Osteoblast (primary cell): ENCODE measurements at regions not wholly inside any gene's neighbourhood (a gene's known extent, or its start where the extent isn't known, plus 50 kb on each side); places are given as distances from the start of the nearest gene placed in this dataset.

ENCODE experiments used
- DNase-seq: peaks from one replicate; pipeline ENCODE4 v3.0.0; 2011; ENCODE audit warnings: low spot score, mixed read lengths; ENCODE audit not compliant: insufficient read length; ENCODE audit errors: missing footprints
- H2AFZ ChIP-seq: 2 replicates; pipeline ENCODE4 v1.6.0; 2011; ENCODE audit warnings: mild to moderate bottlenecking, low read length
- H3K27ac ChIP-seq: 2 replicates; pipeline ENCODE4 v1.5.1; 2011; ENCODE audit warnings: mild to moderate bottlenecking, low read depth, low read length, moderate library complexity
- H3K27me3 ChIP-seq: 2 replicates; pipeline ENCODE4 v1.6.0; 2012; ENCODE audit warnings: mild to moderate bottlenecking, control low read depth, inconsistent platforms, low read length, moderate library complexity; ENCODE audit not compliant: insufficient read depth
- H3K36me3 ChIP-seq: 2 replicates; pipeline ENCODE4 v1.5.1; 2011; ENCODE audit warnings: mild to moderate bottlenecking, low read length, control low read depth, moderate library complexity; ENCODE audit not compliant: insufficient read depth
- H3K4me1 ChIP-seq: 2 replicates; pipeline ENCODE4 v1.5.1; 2011; ENCODE audit warnings: mild to moderate bottlenecking, low read length, control low read depth, moderate library complexity; ENCODE audit not compliant: insufficient read depth
- H3K4me2 ChIP-seq: 2 replicates; pipeline ENCODE4 v1.6.0; 2011; ENCODE audit warnings: mild to moderate bottlenecking, low read length; ENCODE audit not compliant: insufficient read depth
- H3K4me3 ChIP-seq: fragments of 200-600 bp; sonication (generic); 3 replicates; pipeline ENCODE4 v1.5.1; 2012; ENCODE audit warnings: mild to moderate bottlenecking, low read length, inconsistent platforms; ENCODE audit not compliant: insufficient read depth
- H3K79me2 ChIP-seq: 2 replicates; pipeline ENCODE4 v1.6.0; 2012; ENCODE audit warnings: mild to moderate bottlenecking, low read length, control low read depth, inconsistent platforms; ENCODE audit not compliant: insufficient read depth
- H3K9me3 ChIP-seq: 2 replicates; pipeline ENCODE4 v1.5.1; 2011; ENCODE audit warnings: low read depth, low read length, control low read depth
- H4K20me1 ChIP-seq: 2 replicates; pipeline ENCODE4 v1.6.0; 2012; ENCODE audit warnings: mild to moderate bottlenecking, low read length, control low read depth; ENCODE audit not compliant: insufficient read depth
- CTCF ChIP-seq: IDR thresholded peaks from 2 replicates; pipeline ENCODE4 v1.5.1; 2011; ENCODE audit warnings: mild to moderate bottlenecking, low read depth, low read length, moderate library complexity; ENCODE audit errors: extremely low read depth

- no peak overlapping the region for H2AFZ ChIP-seq
- H3K79me2 ChIP-seq = no peaks in the 10 kb centered on the region
- H3K4me1 ChIP-seq = peaks cover 9% of the 10 kb centered on the region
- H3K9me3 ChIP-seq = no peaks in the 10 kb centered on the region
- H3K27me3 ChIP-seq = no peaks in the 10 kb centered on the region
- no peak for DNase-seq
- no peak overlapping the region for H3K4me3 ChIP-seq
- no peak overlapping the region for H3K4me2 ChIP-seq
- no peak overlapping the region for H3K27ac ChIP-seq
- peak; percentile 58 for TF ChIP-seq CTCF
- H3K36me3 ChIP-seq = no peaks in the 10 kb centered on the region
- no peaks in the 10 kb centered on the region for H4K20me1 ChIP-seq
These were observed 85.6 kb downstream of the CD8B2 start for GRCh38 chr2:106572541-106573450.

- Histone ChIP-seq H3K4me3 (no peak overlapping the region), H3K9me3 (no peaks in the 10 kb centered on the region), H4K20me1 (no peaks in the 10 kb centered on the region), H3K27me3 (no peaks in the 10 kb centered on the region), H3K36me3 (no peaks in the 10 kb centered on the region), H3K27ac (no peak overlapping the region), H2AFZ (no peak overlapping the region), H3K4me2 (no peak overlapping the region), H3K4me1 (peaks cover 9% of the 10 kb centered on the region), H3K79me2 (no peaks in the 10 kb centered on the region)
- TF ChIP-seq CTCF = no peak
- DNase-seq = no peak
These were observed 86.6 kb downstream of the CD8B2 start for GRCh38 chr2:106573773-106574172.

GRCh38 chr2:106575955-106576354 is 88.8 kb downstream of the CD8B2 start:
- peak; percentile 84 for DNase-seq
- H3K4me1 ChIP-seq = peaks cover 9% of the 10 kb centered on the region
- no peaks in the 10 kb centered on the region for H4K20me1 ChIP-seq
- no peaks in the 10 kb centered on the region for H3K79me2 ChIP-seq
- H3K4me2 ChIP-seq = peak overlapping the region; percentile 26
- peaks cover 12% of the 10 kb centered on the region for H3K27me3 ChIP-seq
- no peak overlapping the region for H2AFZ ChIP-seq
- no peak for TF ChIP-seq CTCF
- no peak overlapping the region for H3K4me3 ChIP-seq
- no peaks in the 10 kb centered on the region for H3K36me3 ChIP-seq
- no peaks in the 10 kb centered on the region for H3K9me3 ChIP-seq
- peak overlapping the region; percentile 27 for H3K27ac ChIP-seq

GRCh38 chr2:106577255-106577651 is 90.1 kb downstream of the CD8B2 start:
- no peak for DNase-seq
- H4K20me1 ChIP-seq = no peaks in the 10 kb centered on the region
- TF ChIP-seq CTCF = no peak

More at GRCh38 chr2:106577255-106577651, 90.1 kb downstream of the CD8B2 start:
- Histone ChIP-seq H2AFZ (no peak overlapping the region), H3K4me1 (peaks cover 12% of the 10 kb centered on the region), H3K79me2 (no peaks in the 10 kb centered on the region), H3K27me3 (peaks cover 23% of the 10 kb centered on the region), H3K27ac (no peak overlapping the region), H3K9me3 (no peaks in the 10 kb centered on the region), H3K4me3 (no peak overlapping the region), H3K4me2 (no peak overlapping the region), H3K36me3 (no peaks in the 10 kb centered on the region)
